H9 (cell line): ENCODE measurements at regions not wholly inside any gene's neighbourhood (a gene's known extent, or its start where the extent isn't known, plus 50 kb on each side); places are given as distances from the start of the nearest gene placed in this dataset.

Source experiments
- DNase-seq: peaks from one replicate; pipeline ENCODE4 v3.0.0-alpha.2; 2017
- H2AFZ ChIP-seq: one replicate; pipeline ENCODE4 v1.6.1; 2013; ENCODE audit warnings: mild to moderate bottlenecking, low read length, control low read depth, moderate library complexity
- H2AK5ac ChIP-seq: 2 replicates; pipeline ENCODE4 v1.6.1; 2013; ENCODE audit warnings: low read length, control low read depth, mixed read lengths; ENCODE audit not compliant: insufficient read length
- H2BK120ac ChIP-seq: one replicate; pipeline ENCODE4 v1.6.1; 2013; ENCODE audit warnings: low read depth, mild to moderate bottlenecking, low read length, control low read depth, inconsistent platforms; ENCODE audit not compliant: poor library complexity, severe bottlenecking
- H2BK12ac ChIP-seq: 2 replicates; pipeline ENCODE4 v1.6.1; 2013; ENCODE audit warnings: low read length, control low read depth, mixed read lengths, low read depth; ENCODE audit not compliant: insufficient read length
- H2BK15ac ChIP-seq: 2 replicates; pipeline ENCODE4 v1.6.1; 2013; ENCODE audit warnings: low read depth, low read length, control low read depth
- H2BK20ac ChIP-seq: one replicate; pipeline ENCODE4 v1.6.1; 2013; ENCODE audit warnings: low read depth, mild to moderate bottlenecking, low read length, control low read depth, inconsistent platforms; ENCODE audit not compliant: poor library complexity, severe bottlenecking
- H2BK5ac ChIP-seq: 2 replicates; pipeline ENCODE4 v1.6.1; 2013; ENCODE audit warnings: low read length, control low read depth, mixed read lengths; ENCODE audit not compliant: insufficient read length
- H3K14ac ChIP-seq: 2 replicates; pipeline ENCODE4 v1.6.1; 2013; ENCODE audit warnings: low read length, control low read depth; ENCODE audit not compliant: insufficient read depth
- H3K18ac ChIP-seq: 2 replicates; pipeline ENCODE4 v1.6.1; 2013; ENCODE audit warnings: low read depth, mild to moderate bottlenecking, mixed read lengths, low read length, control low read depth; ENCODE audit not compliant: insufficient read length
- H3K23ac ChIP-seq: 2 replicates; pipeline ENCODE4 v1.6.1; 2013; ENCODE audit warnings: low read length, control low read depth, mixed read lengths, low read depth; ENCODE audit not compliant: insufficient read length
- H3K23me2 ChIP-seq: 2 replicates; pipeline ENCODE4 v1.6.1; 2013; ENCODE audit warnings: low read depth, mild to moderate bottlenecking, mixed read lengths, low read length, control low read depth; ENCODE audit not compliant: insufficient read length, poor library complexity, severe bottlenecking
- H3K27ac ChIP-seq: 2 replicates; pipeline ENCODE4 v1.5.1; 2013; ENCODE audit warnings: low read length, control low read depth, mixed read lengths, low read depth; ENCODE audit not compliant: insufficient read length
- H3K27me3 ChIP-seq: 2 replicates; pipeline ENCODE4 v1.6.1; 2013; ENCODE audit warnings: low read length, control low read depth, inconsistent platforms; ENCODE audit not compliant: insufficient read depth
- H3K4ac ChIP-seq: 2 replicates; pipeline ENCODE4 v1.6.1; 2013; ENCODE audit warnings: low read depth, mild to moderate bottlenecking, control low read depth, inconsistent platforms, low read length, moderate library complexity
- H3K4me1 ChIP-seq: 2 replicates; pipeline ENCODE4 v1.6.1; 2013; ENCODE audit warnings: low read length, control low read depth, inconsistent platforms; ENCODE audit not compliant: insufficient read depth
- H3K4me2 ChIP-seq: 2 replicates; pipeline ENCODE4 v1.6.1; 2013; ENCODE audit warnings: low read length, control low read depth, mixed read lengths; ENCODE audit not compliant: insufficient read length, insufficient read depth
- H3K56ac ChIP-seq: 2 replicates; pipeline ENCODE4 v1.6.1; 2013; ENCODE audit warnings: low read depth, mild to moderate bottlenecking, mixed read lengths, low read length, control low read depth; ENCODE audit not compliant: insufficient read length
- H3K79me1 ChIP-seq: 2 replicates; pipeline ENCODE4 v1.6.1; 2013; ENCODE audit warnings: low read depth, mild to moderate bottlenecking, moderate library complexity, low read length, control low read depth, inconsistent platforms; ENCODE audit not compliant: insufficient read depth, poor library complexity, severe bottlenecking
- H3K79me2 ChIP-seq: 2 replicates; pipeline ENCODE4 v1.6.1; 2013; ENCODE audit warnings: low read length, control low read depth, inconsistent platforms; ENCODE audit not compliant: insufficient read depth
- H3K9ac ChIP-seq: 2 replicates; pipeline ENCODE4 v1.6.1; 2013; ENCODE audit warnings: low read length, control low read depth, mixed read lengths; ENCODE audit not compliant: insufficient read length; ENCODE audit errors: extremely low read depth
- H3K9me3 ChIP-seq: one replicate; pipeline ENCODE4 v1.6.1; 2013; ENCODE audit warnings: low read depth, low read length, inconsistent platforms; ENCODE audit not compliant: control insufficient read depth
- H3T11ph ChIP-seq: one replicate; pipeline ENCODE4 v1.6.1; 2013; ENCODE audit warnings: mild to moderate bottlenecking, low read length, control low read depth, inconsistent platforms
- H4K20me1 ChIP-seq: one replicate; pipeline ENCODE4 v1.6.1; 2013; ENCODE audit not compliant: control insufficient read depth, insufficient read length, insufficient read depth
- H4K5ac ChIP-seq: 2 replicates; pipeline ENCODE4 v1.6.1; 2013; ENCODE audit warnings: low read depth, mild to moderate bottlenecking, mixed read lengths, low read length, control low read depth; ENCODE audit not compliant: insufficient read length
- H4K8ac ChIP-seq: replicated peaks from 2 replicates; pipeline ENCODE4 v1.6.1; 2013; ENCODE audit warnings: low read length, control low read depth, mixed read lengths, low read depth; ENCODE audit not compliant: insufficient read length
- H4K91ac ChIP-seq: 2 replicates; pipeline ENCODE4 v1.6.1; 2013; ENCODE audit warnings: low read depth, mild to moderate bottlenecking, moderate library complexity, mixed read lengths, low read length, control low read depth; ENCODE audit not compliant: insufficient read length
- H3K27ac Mint-ChIP-seq, 3 experiments: 2 replicates in 2 of 3; 3 replicates in 1 of 3; pipeline ENCODE4 v1.8.0; 2020 to 2021; ENCODE audit warnings: mixed read lengths in 3 of 3, mild to moderate bottlenecking in 1 of 3, moderate library complexity in 1 of 3
- H3K27me3 Mint-ChIP-seq: 2 replicates; pipeline ENCODE4 v1.8.0; 2021; ENCODE audit warnings: low read depth, mild to moderate bottlenecking, moderate library complexity, mixed read lengths
- H3K36me3 Mint-ChIP-seq, 3 experiments: 2 replicates in 2 of 3; 3 replicates in 1 of 3; pipeline ENCODE4 v1.8.0; 2020 to 2021; ENCODE audit warnings: low read depth in 3 of 3, mixed read lengths in 3 of 3; ENCODE audit not compliant: insufficient read depth in 1 of 3
- H3K4me1 Mint-ChIP-seq, 2 experiments: 2 replicates each; pipeline ENCODE4 v1.8.0; 2020; ENCODE audit warnings: mixed read lengths in 2 of 2
- H3K4me3 Mint-ChIP-seq, 2 experiments: 2 replicates in 1 of 2; 3 replicates in 1 of 2; pipeline ENCODE4 v1.8.0; 2020 to 2021; ENCODE audit warnings: mild to moderate bottlenecking in 2 of 2, mixed read lengths in 2 of 2, moderate library complexity in 1 of 2
- H3K9me3 Mint-ChIP-seq, 2 experiments: 2 replicates in 1 of 2; 3 replicates in 1 of 2; pipeline ENCODE4 v1.8.0; 2020; ENCODE audit warnings: mild to moderate bottlenecking in 2 of 2, mixed read lengths in 2 of 2, moderate library complexity in 1 of 2
- WGBS: extraction: QIAGEN DNeasy Blood & Tissue Kit; methylation state at CpG from one replicate; pipeline ENCODE4 v1.1.7; 2013; ENCODE audit warnings: missing lambda C conversion rate, low lambda C conversion rate, mixed read lengths; ENCODE audit not compliant: insufficient read length; ENCODE audit errors: extremely low coverage; 5-methylcytosine and 5-hydroxymethylcytosine counted together
- TF ChIP-seq, protein P1 (sequence below): fragments of 200-600 bp; sonication (generic); conservative IDR thresholded peaks from 3 replicates; pipeline ENCODE4 v1.8.0; 2021; ENCODE audit warnings: antibody characterized with exemption, mild to moderate bottlenecking

DNA sequence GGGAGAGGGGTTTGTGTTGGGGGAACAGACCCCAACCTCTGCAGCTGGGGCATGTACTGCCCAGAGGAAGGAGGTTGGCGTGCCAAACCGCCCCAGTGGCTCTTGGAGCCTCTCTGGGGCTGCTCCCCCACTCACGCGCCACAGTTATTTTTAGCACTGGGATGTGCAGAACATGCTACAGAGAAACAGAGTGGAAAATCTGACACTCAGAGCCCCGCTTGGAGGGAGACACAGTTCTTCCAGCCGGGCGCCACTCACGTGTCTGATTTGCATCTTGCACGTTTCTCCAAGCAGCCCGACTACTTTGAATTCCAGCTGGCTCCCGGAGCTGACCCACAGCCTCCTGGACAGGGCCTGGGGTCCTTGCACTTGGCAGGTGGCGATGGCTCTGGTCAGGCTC, 182.0 kb downstream of the RPS24 start:
- Histone ChIP-seq H3K9ac (no peak overlapping the region), H2AFZ (no peak overlapping the region), H2BK15ac (no peak overlapping the region), H2BK20ac (no peak overlapping the region), H3K27ac (no peak overlapping the region), H4K20me1 (no peaks in the 10 kb centered on the region), H3K18ac (no peak overlapping the region), H3T11ph (no peak overlapping the region), H3K4me1 (no peaks in the 10 kb centered on the region), H3K79me1 (no peaks in the 10 kb centered on the region), H2BK12ac (no peak overlapping the region), H3K4me2 (no peak overlapping the region), H4K5ac (no peak overlapping the region), H3K14ac (no peak overlapping the region), H2BK120ac (no peak overlapping the region), H3K9me3 (no peaks in the 10 kb centered on the region), H3K79me2 (no peaks in the 10 kb centered on the region), H2BK5ac (no peak overlapping the region), H3K27me3 (no peaks in the 10 kb centered on the region), H3K23me2 (no peaks in the 10 kb centered on the region), H3K56ac (no peak overlapping the region), H3K23ac (no peak overlapping the region), H4K8ac (no peak overlapping the region), H2AK5ac (no peak overlapping the region), H3K4ac (no peak overlapping the region), H4K91ac (no peak overlapping the region)
- Mint-ChIP-seq H3K36me3 (no peaks in the 10 kb centered on the region), H3K9me3 (peaks cover 2 to 3% of the 10 kb centered on the region in 2 experiments; a peak in 2 of 5 replicates), H3K4me3 (no peak overlapping the region), H3K27ac (no peak overlapping the region), H3K4me1 (peaks cover 10 to 13% of the 10 kb centered on the region in 2 experiments), H3K27me3 (peaks cover 4% of the 10 kb centered on the region)
- no CpG with 5 or more reads among the region's 12 CpGs for WGBS
- no peak for DNase-seq
- TF ChIP-seq, protein P1, sequence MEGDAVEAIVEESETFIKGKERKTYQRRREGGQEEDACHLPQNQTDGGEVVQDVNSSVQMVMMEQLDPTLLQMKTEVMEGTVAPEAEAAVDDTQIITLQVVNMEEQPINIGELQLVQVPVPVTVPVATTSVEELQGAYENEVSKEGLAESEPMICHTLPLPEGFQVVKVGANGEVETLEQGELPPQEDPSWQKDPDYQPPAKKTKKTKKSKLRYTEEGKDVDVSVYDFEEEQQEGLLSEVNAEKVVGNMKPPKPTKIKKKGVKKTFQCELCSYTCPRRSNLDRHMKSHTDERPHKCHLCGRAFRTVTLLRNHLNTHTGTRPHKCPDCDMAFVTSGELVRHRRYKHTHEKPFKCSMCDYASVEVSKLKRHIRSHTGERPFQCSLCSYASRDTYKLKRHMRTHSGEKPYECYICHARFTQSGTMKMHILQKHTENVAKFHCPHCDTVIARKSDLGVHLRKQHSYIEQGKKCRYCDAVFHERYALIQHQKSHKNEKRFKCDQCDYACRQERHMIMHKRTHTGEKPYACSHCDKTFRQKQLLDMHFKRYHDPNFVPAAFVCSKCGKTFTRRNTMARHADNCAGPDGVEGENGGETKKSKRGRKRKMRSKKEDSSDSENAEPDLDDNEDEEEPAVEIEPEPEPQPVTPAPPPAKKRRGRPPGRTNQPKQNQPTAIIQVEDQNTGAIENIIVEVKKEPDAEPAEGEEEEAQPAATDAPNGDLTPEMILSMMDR, result no peak
